Loucy (cell line): ENCODE measurements at regions not wholly inside any gene's neighbourhood (a gene's known extent, or its start where the extent isn't known, plus 50 kb on each side); places are given as distances from the start of the nearest gene placed in this dataset.

ENCODE experiments used
- H2AFZ ChIP-seq: fragments of 200-600 bp; sonication (generic); 2 replicates; pipeline ENCODE4 v1.6.0; 2016; ENCODE audit warnings: antibody characterized with exemption, mild to moderate bottlenecking, low read length, moderate library complexity
- H3F3A ChIP-seq: fragments of 200-600 bp; 2 replicates; pipeline ENCODE4 v1.6.0; 2016; ENCODE audit warnings: antibody characterized with exemption, low read depth, mild to moderate bottlenecking
- H3K27me3 ChIP-seq: fragments of 200-600 bp; sonication (generic); 2 replicates; pipeline ENCODE4 v1.6.1; 2014; ENCODE audit warnings: low read length, mild to moderate bottlenecking; ENCODE audit not compliant: insufficient read depth, poor library complexity, severe bottlenecking
- H3K36me3 ChIP-seq: fragments of 200-600 bp; sonication (generic); 2 replicates; pipeline ENCODE4 v1.6.1; 2016; ENCODE audit warnings: low read length; ENCODE audit not compliant: insufficient read depth
- H3K4me1 ChIP-seq: fragments of 200-600 bp; sonication (generic); 2 replicates; pipeline ENCODE4 v1.5.1; 2014; ENCODE audit warnings: low read length, mild to moderate bottlenecking; ENCODE audit not compliant: insufficient read depth, poor library complexity, severe bottlenecking
- H3K4me2 ChIP-seq: fragments of 200-600 bp; sonication (generic); 2 replicates; pipeline ENCODE4 v1.6.0; 2014; ENCODE audit warnings: antibody characterized with exemption, low read length, low read depth, mild to moderate bottlenecking; ENCODE audit not compliant: poor library complexity, severe bottlenecking
- H3K4me3 ChIP-seq: fragments of 200-600 bp; sonication (generic); 2 replicates; pipeline ENCODE4 v1.5.1; 2014; ENCODE audit warnings: low read length, mild to moderate bottlenecking, mixed read lengths; ENCODE audit not compliant: poor library complexity, severe bottlenecking
- H3K79me2 ChIP-seq: fragments of 200-600 bp; sonication (generic); 2 replicates; pipeline ENCODE4 v1.6.1; 2014; ENCODE audit warnings: low read length; ENCODE audit not compliant: insufficient read depth
- H3K9ac ChIP-seq: fragments of 200-600 bp; sonication (generic); 2 replicates; pipeline ENCODE4 v1.6.0; 2014; ENCODE audit warnings: mild to moderate bottlenecking, low read depth, low read length, moderate library complexity; ENCODE audit not compliant: poor library complexity, severe bottlenecking
- H3K9me2 ChIP-seq: fragments of 200-600 bp; sonication (generic); replicated peaks from 2 replicates; pipeline ENCODE4 v1.6.1; 2016; ENCODE audit warnings: low read depth, low read length, mixed read lengths
- H3K9me3 ChIP-seq: fragments of 200-600 bp; sonication (generic); 2 replicates; pipeline ENCODE4 v1.6.1; 2014; ENCODE audit warnings: mild to moderate bottlenecking, antibody characterized with exemption, low read length, low read depth; ENCODE audit not compliant: insufficient read depth
- H4K20me1 ChIP-seq: fragments of 200-600 bp; sonication (generic); 2 replicates; pipeline ENCODE4 v1.6.0; 2014; ENCODE audit warnings: antibody characterized with exemption, low read length, mild to moderate bottlenecking; ENCODE audit not compliant: insufficient read depth, poor library complexity, severe bottlenecking
- EZH2phosphoT487 ChIP-seq: fragments of 200-600 bp; IDR thresholded peaks from 2 replicates; pipeline ENCODE4 v1.6.1; 2018; ENCODE audit warnings: antibody characterized with exemption, mild to moderate bottlenecking, moderate library complexity, borderline replicate concordance
- TF ChIP-seq, protein P1 (sequence below): fragments of 200-600 bp; sonication (generic); conservative IDR thresholded peaks from 2 replicates; pipeline ENCODE4 v1.5.1; 2014; ENCODE audit warnings: mild to moderate bottlenecking, antibody characterized with exemption, low read length

DNA sequence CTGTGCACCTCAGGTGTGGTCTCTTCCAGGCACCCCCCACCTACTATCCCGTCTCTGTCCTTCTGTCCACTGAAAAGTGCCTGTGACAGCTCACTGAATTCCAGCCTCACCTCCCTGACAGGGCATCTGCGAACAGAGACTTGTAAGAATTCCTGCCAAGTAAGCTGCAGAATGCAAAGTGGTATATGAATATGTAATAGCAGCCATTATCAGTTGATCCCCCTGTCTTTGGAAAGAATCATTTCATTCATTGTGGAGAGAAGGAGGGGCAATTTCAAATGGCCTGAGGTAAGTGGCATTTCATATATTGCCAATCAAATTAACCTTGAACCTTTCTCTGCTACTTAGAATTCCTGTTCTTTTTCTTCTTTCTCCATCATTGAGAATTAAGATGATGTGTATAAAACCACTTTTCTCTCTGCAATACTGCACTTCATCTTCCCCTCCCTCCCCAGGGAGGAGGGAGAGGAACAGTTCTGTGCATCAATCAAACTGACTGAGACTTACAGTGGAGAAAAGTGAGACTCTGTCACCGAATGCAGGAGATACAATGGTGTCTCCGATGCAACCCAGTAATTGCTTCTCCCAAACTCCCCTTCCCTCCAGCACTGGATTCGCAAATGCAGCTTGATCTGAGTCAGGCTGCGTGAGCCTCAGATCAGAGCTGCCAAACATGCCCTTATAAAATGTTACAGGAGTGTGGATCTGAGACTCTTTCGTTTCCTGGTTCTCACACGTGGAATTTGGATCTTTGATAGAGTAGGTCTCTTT is 91.7 kb downstream of the SLC10A2 start:
- Histone ChIP-seq H3K79me2 (no peaks in the 10 kb centered on the region), H3K4me3 (no peak overlapping the region), H3K9me3 (no peaks in the 10 kb centered on the region), H3K9me2 (no peaks in the 10 kb centered on the region), H3K4me2 (no peak overlapping the region), H2AFZ (no peak overlapping the region), H3K36me3 (no peaks in the 10 kb centered on the region), H3K4me1 (no peaks in the 10 kb centered on the region), H3F3A (no peaks in the 10 kb centered on the region), H4K20me1 (no peaks in the 10 kb centered on the region), H3K9ac (no peak overlapping the region), H3K27me3 (no peaks in the 10 kb centered on the region)
- TF ChIP-seq, protein P1, sequence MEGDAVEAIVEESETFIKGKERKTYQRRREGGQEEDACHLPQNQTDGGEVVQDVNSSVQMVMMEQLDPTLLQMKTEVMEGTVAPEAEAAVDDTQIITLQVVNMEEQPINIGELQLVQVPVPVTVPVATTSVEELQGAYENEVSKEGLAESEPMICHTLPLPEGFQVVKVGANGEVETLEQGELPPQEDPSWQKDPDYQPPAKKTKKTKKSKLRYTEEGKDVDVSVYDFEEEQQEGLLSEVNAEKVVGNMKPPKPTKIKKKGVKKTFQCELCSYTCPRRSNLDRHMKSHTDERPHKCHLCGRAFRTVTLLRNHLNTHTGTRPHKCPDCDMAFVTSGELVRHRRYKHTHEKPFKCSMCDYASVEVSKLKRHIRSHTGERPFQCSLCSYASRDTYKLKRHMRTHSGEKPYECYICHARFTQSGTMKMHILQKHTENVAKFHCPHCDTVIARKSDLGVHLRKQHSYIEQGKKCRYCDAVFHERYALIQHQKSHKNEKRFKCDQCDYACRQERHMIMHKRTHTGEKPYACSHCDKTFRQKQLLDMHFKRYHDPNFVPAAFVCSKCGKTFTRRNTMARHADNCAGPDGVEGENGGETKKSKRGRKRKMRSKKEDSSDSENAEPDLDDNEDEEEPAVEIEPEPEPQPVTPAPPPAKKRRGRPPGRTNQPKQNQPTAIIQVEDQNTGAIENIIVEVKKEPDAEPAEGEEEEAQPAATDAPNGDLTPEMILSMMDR, result no peak
- TF ChIP-seq EZH2phosphoT487, result no peak

DNA sequence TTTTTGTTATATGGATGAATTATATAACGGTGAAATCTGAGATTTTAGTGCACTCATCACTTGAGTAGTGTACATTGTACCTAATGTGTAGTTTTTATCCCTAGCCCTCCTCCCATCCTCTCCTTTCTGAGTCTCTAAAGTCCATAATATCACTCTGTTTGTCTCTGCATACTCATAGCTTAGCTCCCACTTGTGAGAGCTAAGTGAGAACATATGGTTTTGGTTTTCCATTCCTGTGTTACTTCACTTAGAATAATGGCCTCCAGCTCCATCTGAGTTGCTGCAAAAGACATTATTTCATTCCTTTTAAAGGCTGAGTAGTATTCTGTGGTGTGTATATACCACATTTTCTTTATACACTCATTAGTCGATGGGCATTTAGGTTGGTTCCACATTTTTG is 94.0 kb downstream of the SLC10A2 start:
- Histone ChIP-seq H3K9me2 (no peaks in the 10 kb centered on the region), H3K27me3 (no peaks in the 10 kb centered on the region), H3K4me2 (no peak overlapping the region), H3K4me3 (no peak overlapping the region), H2AFZ (no peak overlapping the region), H3K36me3 (no peaks in the 10 kb centered on the region), H3K9ac (no peak overlapping the region), H3F3A (no peaks in the 10 kb centered on the region), H3K9me3 (no peaks in the 10 kb centered on the region), H3K4me1 (no peaks in the 10 kb centered on the region), H4K20me1 (no peaks in the 10 kb centered on the region), H3K79me2 (no peaks in the 10 kb centered on the region)
- no peak for TF ChIP-seq EZH2phosphoT487
- TF ChIP-seq, protein P1, result no peak

DNA sequence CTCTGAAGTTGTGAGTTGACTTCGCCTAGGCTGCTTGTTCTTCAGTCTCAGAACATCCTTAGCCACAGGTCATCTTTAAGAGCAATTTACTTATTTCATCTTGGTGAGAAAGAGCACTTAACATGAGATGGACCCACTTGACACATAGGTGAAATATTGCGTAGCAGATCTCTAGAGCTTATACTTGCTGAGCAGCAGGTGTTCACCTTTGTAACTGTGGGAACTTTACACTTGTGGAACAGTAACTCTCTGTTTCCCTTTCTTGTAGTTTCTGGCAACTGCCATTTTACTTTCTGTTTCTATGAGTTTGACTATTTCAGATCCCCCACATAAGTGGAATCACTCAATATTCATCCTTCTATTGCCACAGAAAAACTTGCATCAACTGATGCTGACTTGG is 95.7 kb downstream of the SLC10A2 start:
- Histone ChIP-seq H3F3A (no peaks in the 10 kb centered on the region), H3K27me3 (no peaks in the 10 kb centered on the region), H3K9me2 (no peaks in the 10 kb centered on the region), H3K4me3 (no peak overlapping the region), H2AFZ (no peak overlapping the region), H3K4me1 (no peaks in the 10 kb centered on the region), H3K36me3 (no peaks in the 10 kb centered on the region), H3K9ac (no peak overlapping the region), H3K4me2 (no peak overlapping the region), H4K20me1 (no peaks in the 10 kb centered on the region), H3K79me2 (no peaks in the 10 kb centered on the region), H3K9me3 (no peaks in the 10 kb centered on the region)
- TF ChIP-seq EZH2phosphoT487, result no peak
- TF ChIP-seq, protein P1, result no peak
